PC-3 (cell line): ENCODE measurements at regions not wholly inside any gene's neighbourhood (a gene's known extent, or its start where the extent isn't known, plus 50 kb on each side); places are given as distances from the start of the nearest gene placed in this dataset.

Experiments
- CTCF ChIP-seq: fragments of 300-600 bp; sonication (generic); conservative IDR thresholded peaks from 2 replicates; pipeline ENCODE4 v1.5.1; 2017; ENCODE audit warnings: antibody characterized with exemption, low read depth, mild to moderate bottlenecking, low read length
- EZH2 ChIP-seq: fragments of 300-600 bp; sonication (generic); IDR thresholded peaks from one replicate; pipeline ENCODE4 v1.6.1; 2017; ENCODE audit warnings: antibody characterized with exemption, mild to moderate bottlenecking, low read length; ENCODE audit not compliant: unreplicated experiment

GRCh38 chr3:59659755-59660154, 609.9 kb upstream of the CFAP20DC start:
- TF ChIP-seq CTCF = no peak
- TF ChIP-seq EZH2 = no peak
